ENCODE measurements at regions not wholly inside any gene's neighbourhood (a gene's known extent, or its start where the extent isn't known, plus 50 kb on each side); places are given as distances from the start of the nearest gene placed in this dataset.

- no peak for TF ChIP-seq GATA1 (IDR thresholded peaks at IDR 0.05; ENCODE audit: low read depth, low read length)
- TF ChIP-seq POLR2A (IDR thresholded peaks at IDR 0.05; ENCODE audit: low read length): no peak
Observed at GRCh38 chr5:117207088-117207668, 632.6 kb upstream of the SEMA6A start.
